Right atrium auricular region (tissue), 2 donors: ENCODE measurements at regions not wholly inside any gene's neighbourhood (a gene's known extent, or its start where the extent isn't known, plus 50 kb on each side); places are given as distances from the start of the nearest gene placed in this dataset.
A peak's percentile ranks its signal among the peaks of the same experiment; 100 is the strongest.

Experiments used
- DNase-seq: peaks from one replicate; pipeline ENCODE4 v3.0.0-alpha.2; 2019; ENCODE audit warnings: low spot score
- H3K27ac ChIP-seq, 2 donors: fragments of 200-600 bp; sonication (generic); 1 replicate in 1 of 2; 2 replicates in 1 of 2; pipeline ENCODE4 v1.5.1; 2016 to 2019
- H3K27me3 ChIP-seq, 2 donors: fragments of 200-600 bp; sonication (generic); one replicate each; pipeline versions ENCODE4 v1.5.1 to v1.6.0; 2017 to 2019
- H3K36me3 ChIP-seq: fragments of 200-600 bp; sonication (generic); one replicate; pipeline ENCODE4 v1.5.1; 2016
- H3K4me1 ChIP-seq, 2 donors: fragments of 200-600 bp; sonication (generic); one replicate each; pipeline versions ENCODE4 v1.5.1 to v1.6.0; 2017 to 2019
- H3K4me3 ChIP-seq, 2 donors: fragments of 200-600 bp; sonication (generic); 1 replicate in 1 of 2; 2 replicates in 1 of 2; pipeline ENCODE4 v1.5.1; 2017 to 2019; ENCODE audit warnings: mild to moderate bottlenecking in 1 of 2, moderate library complexity in 1 of 2
- H3K9me3 ChIP-seq, 2 donors: fragments of 200-600 bp; sonication (generic); one replicate each; pipeline ENCODE4 v1.5.1; 2019
- TF ChIP-seq, protein P1 (sequence below), 2 donors: fragments of 200-600 bp; sonication (generic); IDR thresholded peaks; one replicate each; pipeline ENCODE4 v1.5.1; 2019; ENCODE audit warnings: antibody characterized with exemption in 2 of 2

GRCh38 chr3:194951931-194952582, 266.4 kb downstream of the FAM43A start:
- Histone ChIP-seq H3K9me3 (peaks cover 0 to 9% of the 10 kb centered on the region in 2 donors), H3K4me3 (no peak overlapping the region), H3K27me3 (no peaks in the 10 kb centered on the region), H3K27ac (peak overlapping the region in 1 of 2 donors; percentile 1), H3K4me1 (peaks cover 0 to 19% of the 10 kb centered on the region in 2 donors), H3K36me3 (no peaks in the 10 kb centered on the region)
- TF ChIP-seq, protein P1, sequence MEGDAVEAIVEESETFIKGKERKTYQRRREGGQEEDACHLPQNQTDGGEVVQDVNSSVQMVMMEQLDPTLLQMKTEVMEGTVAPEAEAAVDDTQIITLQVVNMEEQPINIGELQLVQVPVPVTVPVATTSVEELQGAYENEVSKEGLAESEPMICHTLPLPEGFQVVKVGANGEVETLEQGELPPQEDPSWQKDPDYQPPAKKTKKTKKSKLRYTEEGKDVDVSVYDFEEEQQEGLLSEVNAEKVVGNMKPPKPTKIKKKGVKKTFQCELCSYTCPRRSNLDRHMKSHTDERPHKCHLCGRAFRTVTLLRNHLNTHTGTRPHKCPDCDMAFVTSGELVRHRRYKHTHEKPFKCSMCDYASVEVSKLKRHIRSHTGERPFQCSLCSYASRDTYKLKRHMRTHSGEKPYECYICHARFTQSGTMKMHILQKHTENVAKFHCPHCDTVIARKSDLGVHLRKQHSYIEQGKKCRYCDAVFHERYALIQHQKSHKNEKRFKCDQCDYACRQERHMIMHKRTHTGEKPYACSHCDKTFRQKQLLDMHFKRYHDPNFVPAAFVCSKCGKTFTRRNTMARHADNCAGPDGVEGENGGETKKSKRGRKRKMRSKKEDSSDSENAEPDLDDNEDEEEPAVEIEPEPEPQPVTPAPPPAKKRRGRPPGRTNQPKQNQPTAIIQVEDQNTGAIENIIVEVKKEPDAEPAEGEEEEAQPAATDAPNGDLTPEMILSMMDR (IDR thresholded peaks at IDR 0.05): no peak
- DNase-seq: no peak

GRCh38 chr3:194952841-194953241, 267.2 kb downstream of the FAM43A start:
- H3K27ac ChIP-seq: peak overlapping the region; percentile 1 to 3
- H3K4me1 ChIP-seq: peaks cover 0 to 19% of the 10 kb centered on the region in 2 donors
- TF ChIP-seq, protein P1 (IDR thresholded peaks at IDR 0.05): no peak
- no peak overlapping the region for H3K4me3 ChIP-seq
- DNase-seq: no peak
- H3K9me3 ChIP-seq: peaks cover 0 to 4% of the 10 kb centered on the region in 2 donors
- H3K36me3 ChIP-seq: no peaks in the 10 kb centered on the region
- no peaks in the 10 kb centered on the region for H3K27me3 ChIP-seq

- DNase-seq: no peak
- Histone ChIP-seq H3K4me1 (peaks cover 0 to 19% of the 10 kb centered on the region in 2 donors), H3K27me3 (no peaks in the 10 kb centered on the region), H3K27ac (peak overlapping the region; percentile 1 to 3), H3K4me3 (no peak overlapping the region), H3K9me3 (no peaks in the 10 kb centered on the region), H3K36me3 (no peaks in the 10 kb centered on the region)
- TF ChIP-seq, protein P1 (IDR thresholded peaks at IDR 0.05): no peak
Observed at GRCh38 chr3:194953291-194953690, 267.6 kb downstream of the FAM43A start.

DNA sequence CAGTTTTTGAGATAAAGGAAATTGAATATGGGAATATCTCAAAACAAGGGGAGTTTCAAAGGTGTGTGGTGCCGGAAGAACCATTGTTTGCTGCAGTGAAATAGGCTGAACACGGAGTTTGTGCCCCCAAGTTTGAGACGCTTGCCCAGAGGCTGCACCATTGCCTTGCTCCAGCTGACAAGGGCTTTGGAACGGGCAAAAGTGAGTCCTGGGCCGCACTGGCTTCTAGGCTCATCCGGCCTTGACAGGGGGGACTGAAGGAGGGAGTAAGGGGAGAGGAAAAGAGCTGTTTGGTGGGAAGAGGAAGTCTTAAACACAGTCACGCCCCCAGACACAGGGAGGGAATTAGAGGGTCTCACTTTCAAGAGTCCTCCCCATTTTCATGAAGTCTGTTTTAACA, 269.9 kb downstream of the FAM43A start:
- DNase-seq: no peak
- TF ChIP-seq, protein P1 (IDR thresholded peaks at IDR 0.05): no peak
- no peaks in the 10 kb centered on the region for H3K36me3 ChIP-seq
- no peak overlapping the region for H3K4me3 ChIP-seq
- no peaks in the 10 kb centered on the region for H3K27me3 ChIP-seq
- no peak overlapping the region for H3K27ac ChIP-seq
- peaks cover 0 to 19% of the 10 kb centered on the region in 2 donors for H3K4me1 ChIP-seq
- no peaks in the 10 kb centered on the region for H3K9me3 ChIP-seq

GRCh38 chr3:194955979-194956696, 270.5 kb downstream of the FAM43A start:
- Histone ChIP-seq H3K9me3 (no peaks in the 10 kb centered on the region), H3K36me3 (no peaks in the 10 kb centered on the region), H3K4me1 (peaks cover 0 to 19% of the 10 kb centered on the region in 2 donors), H3K27ac (no peak overlapping the region), H3K27me3 (no peaks in the 10 kb centered on the region), H3K4me3 (no peak overlapping the region)
- DNase-seq: no peak
- TF ChIP-seq, protein P1 (IDR thresholded peaks at IDR 0.05): no peak
